PC-3 (cell line): ENCODE measurements at regions not wholly inside any gene's neighbourhood (a gene's known extent, or its start where the extent isn't known, plus 50 kb on each side); places are given as distances from the start of the nearest gene placed in this dataset.

Experiments
- EZH2 ChIP-seq: fragments of 300-600 bp; sonication (generic); IDR thresholded peaks from one replicate; pipeline ENCODE4 v1.6.1; 2017; ENCODE audit warnings: antibody characterized with exemption, mild to moderate bottlenecking, low read length; ENCODE audit not compliant: unreplicated experiment
- EZH2phosphoT487 ChIP-seq: fragments of 300-600 bp; sonication (generic); IDR thresholded peaks from 2 replicates; pipeline ENCODE4 v1.6.1; 2018; ENCODE audit warnings: mild to moderate bottlenecking, antibody characterized with exemption, low read length, borderline replicate concordance
- TF ChIP-seq, protein P1 (sequence below): fragments of 300-600 bp; sonication (generic); conservative IDR thresholded peaks from 2 replicates; pipeline ENCODE4 v1.5.1; 2017; ENCODE audit warnings: antibody characterized with exemption, low read depth, mild to moderate bottlenecking, low read length

DNA sequence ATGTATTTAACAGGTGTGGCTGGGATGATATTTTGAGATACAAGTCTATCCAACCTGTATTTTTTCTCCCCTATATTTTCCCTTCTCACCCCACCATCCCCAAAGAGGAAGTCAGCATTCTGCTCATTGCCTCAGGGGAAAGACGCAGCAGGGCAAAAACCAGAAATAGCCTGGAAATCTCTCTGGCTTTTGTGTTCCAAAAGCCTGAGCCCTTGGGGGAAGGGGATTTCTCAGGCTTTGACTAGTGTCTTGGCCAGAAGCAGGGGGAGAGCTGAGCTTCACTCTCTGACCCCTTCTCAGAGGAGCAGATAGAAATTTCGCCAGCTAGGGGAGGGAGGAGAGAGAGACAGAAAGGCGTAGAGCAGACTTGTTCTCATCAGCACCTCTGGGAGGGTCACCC is 244.7 kb downstream of the RRAGC start:
- no peak for TF ChIP-seq EZH2phosphoT487
- no peak for TF ChIP-seq EZH2
- TF ChIP-seq, protein P1, sequence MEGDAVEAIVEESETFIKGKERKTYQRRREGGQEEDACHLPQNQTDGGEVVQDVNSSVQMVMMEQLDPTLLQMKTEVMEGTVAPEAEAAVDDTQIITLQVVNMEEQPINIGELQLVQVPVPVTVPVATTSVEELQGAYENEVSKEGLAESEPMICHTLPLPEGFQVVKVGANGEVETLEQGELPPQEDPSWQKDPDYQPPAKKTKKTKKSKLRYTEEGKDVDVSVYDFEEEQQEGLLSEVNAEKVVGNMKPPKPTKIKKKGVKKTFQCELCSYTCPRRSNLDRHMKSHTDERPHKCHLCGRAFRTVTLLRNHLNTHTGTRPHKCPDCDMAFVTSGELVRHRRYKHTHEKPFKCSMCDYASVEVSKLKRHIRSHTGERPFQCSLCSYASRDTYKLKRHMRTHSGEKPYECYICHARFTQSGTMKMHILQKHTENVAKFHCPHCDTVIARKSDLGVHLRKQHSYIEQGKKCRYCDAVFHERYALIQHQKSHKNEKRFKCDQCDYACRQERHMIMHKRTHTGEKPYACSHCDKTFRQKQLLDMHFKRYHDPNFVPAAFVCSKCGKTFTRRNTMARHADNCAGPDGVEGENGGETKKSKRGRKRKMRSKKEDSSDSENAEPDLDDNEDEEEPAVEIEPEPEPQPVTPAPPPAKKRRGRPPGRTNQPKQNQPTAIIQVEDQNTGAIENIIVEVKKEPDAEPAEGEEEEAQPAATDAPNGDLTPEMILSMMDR: no peak
